Cardiac fibroblast (primary cell): ENCODE measurements at regions not wholly inside any gene's neighbourhood (a gene's known extent, or its start where the extent isn't known, plus 50 kb on each side); places are given as distances from the start of the nearest gene placed in this dataset.

Experiments
- DNase-seq, 2 donors: peaks; one replicate each; pipeline versions ENCODE4 v3.0.0 to v3.0.0-alpha.2; 2010; ENCODE audit warnings: low read depth in 2 of 2
- H3K4me3 ChIP-seq, 2 donors: replicated peaks in 1 of 2; 1 replicate in 1 of 2; 2 replicates in 1 of 2; pipeline ENCODE4 v1.5.1; 2011; ENCODE audit warnings: low read depth in 2 of 2, low read length in 2 of 2, mild to moderate bottlenecking in 2 of 2, moderate library complexity in 1 of 2
- TF ChIP-seq, protein P1 (sequence below): IDR thresholded peaks from one replicate; pipeline ENCODE4 v1.5.1; 2011; ENCODE audit warnings: low read depth, mild to moderate bottlenecking, low read length, inconsistent platforms

DNA sequence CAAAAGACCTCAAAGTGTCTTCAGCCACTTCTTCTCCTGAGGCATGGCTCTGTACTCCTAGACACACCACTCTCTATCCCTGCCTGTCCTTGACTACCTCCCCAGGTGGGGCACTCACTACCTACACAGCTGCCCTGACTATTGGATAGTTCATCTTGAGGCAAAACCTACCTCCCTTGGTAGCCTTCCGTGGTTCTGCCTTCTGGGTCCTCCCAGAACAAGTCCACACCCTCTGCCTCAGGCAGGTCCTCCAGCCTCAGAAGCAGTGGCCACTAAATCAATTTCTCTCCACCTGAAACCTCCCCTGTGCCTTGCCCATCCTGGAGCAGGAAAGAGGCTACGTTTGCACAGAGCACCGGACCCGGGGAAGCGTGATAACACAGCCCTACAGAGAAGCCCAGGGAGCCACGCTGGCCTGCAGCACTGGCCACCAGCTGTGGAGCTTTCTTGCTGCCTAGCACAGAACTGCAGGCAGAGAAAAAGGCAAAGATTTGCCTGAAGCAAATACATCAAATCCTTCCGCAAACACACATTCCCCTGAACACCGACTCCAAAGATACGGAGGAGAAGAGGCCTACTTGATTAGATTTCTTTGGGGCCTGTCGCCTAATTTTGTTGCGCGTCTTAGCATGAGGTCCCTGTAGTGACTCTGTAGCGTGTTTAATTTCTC lies 141.8 kb downstream of the C9orf50 start:
- no peak for DNase-seq
- H3K4me3 ChIP-seq = no peak overlapping the region
- TF ChIP-seq, protein P1, sequence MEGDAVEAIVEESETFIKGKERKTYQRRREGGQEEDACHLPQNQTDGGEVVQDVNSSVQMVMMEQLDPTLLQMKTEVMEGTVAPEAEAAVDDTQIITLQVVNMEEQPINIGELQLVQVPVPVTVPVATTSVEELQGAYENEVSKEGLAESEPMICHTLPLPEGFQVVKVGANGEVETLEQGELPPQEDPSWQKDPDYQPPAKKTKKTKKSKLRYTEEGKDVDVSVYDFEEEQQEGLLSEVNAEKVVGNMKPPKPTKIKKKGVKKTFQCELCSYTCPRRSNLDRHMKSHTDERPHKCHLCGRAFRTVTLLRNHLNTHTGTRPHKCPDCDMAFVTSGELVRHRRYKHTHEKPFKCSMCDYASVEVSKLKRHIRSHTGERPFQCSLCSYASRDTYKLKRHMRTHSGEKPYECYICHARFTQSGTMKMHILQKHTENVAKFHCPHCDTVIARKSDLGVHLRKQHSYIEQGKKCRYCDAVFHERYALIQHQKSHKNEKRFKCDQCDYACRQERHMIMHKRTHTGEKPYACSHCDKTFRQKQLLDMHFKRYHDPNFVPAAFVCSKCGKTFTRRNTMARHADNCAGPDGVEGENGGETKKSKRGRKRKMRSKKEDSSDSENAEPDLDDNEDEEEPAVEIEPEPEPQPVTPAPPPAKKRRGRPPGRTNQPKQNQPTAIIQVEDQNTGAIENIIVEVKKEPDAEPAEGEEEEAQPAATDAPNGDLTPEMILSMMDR = no peak

DNA sequence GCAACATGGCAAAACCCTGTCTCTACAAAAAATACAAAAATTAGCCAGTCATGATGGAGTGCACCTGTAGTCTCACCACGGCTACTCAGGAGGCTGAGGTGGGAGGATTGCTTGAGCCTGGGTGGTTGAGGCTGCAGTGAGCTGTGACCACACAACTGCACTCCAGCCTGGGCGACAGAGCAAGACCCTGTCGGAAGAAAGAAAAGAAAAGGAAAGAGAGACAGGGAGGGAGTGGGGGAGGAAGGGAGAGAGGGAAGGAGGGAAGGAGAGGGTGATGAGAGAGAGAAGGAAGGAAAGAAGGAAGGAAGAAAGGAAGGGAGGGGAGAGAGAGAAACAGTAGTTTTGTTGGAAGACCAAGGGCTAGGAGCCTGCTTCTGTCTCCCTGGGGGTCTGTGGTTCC lies 142.4 kb downstream of the C9orf50 start:
- DNase-seq = no peak
- TF ChIP-seq, protein P1 = no peak
- no peak overlapping the region for H3K4me3 ChIP-seq

DNA sequence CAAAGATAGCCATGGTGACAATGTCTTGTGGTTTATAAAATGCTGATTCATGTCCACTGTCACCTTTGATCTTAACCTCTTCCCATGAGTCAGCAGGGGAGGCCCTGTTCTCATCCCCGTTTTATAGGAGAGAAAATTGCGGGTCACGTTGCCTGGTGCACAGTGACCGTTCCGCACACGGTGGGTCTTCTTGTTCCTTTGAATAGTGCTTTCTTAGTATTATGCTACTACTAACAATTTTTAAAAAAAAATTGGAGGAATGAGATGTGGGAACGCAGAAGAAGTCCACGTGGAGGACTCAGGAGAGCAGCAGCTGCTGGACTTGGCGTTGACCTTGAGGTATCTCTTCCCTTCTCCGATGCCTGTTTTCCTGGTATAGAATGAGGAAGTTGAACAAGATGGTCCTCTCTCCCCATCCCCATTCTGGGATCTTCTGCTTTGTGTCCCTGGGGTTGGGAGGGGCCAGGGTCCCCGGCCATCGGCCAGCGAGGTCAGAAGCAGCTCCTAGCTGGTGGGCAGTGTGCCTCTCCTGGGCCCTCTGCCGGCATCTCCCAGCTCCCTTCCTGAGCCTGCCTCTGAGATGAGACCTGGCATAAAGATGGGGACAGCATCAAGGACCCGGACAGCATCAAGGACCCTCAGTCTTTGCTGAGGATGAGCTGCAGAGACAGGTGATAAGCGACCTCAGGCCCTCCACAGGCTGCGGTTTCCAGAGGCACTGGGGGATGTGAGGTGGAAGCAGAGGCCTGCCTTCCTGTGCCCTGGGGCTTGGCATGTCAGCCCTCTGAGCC lies 143.9 kb downstream of the C9orf50 start:
- TF ChIP-seq, protein P1 = no peak
- H3K4me3 ChIP-seq = no peak overlapping the region
- DNase-seq = peak in 1 of 2 donors; percentile 70

DNA sequence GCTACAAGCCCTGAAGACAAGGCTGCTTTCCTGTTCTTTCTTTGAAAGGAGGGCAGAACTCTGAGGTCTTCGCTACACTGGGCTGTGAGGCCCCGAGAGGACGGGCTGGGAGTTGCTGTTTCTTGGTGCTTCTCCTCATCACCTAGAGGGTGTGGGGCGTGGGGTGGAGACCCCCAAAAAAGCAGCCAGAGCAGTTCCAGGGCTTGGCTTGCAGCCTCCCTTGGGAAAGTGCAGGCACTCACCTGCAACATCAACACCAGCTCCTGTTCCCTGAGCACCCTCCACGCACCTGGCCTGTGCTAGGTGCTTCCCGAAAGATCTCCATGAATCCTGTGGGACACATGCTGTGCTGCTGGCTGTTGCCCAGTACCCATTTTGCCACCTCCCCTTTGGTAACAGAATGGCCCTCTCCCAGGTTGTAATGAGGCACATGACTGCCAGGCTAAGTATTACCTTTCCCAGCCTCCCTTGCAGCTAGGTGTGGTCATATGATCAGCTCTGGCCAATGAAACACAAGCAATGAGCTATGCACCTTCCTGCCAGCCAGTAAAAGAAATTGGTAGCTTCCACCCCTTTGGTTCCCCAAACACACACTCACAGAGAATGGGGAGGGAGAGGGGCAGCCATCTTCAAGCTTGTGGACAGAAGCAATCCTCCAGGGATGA lies 146.0 kb downstream of the C9orf50 start:
- DNase-seq = no peak
- TF ChIP-seq, protein P1 = no peak
- no peak overlapping the region for H3K4me3 ChIP-seq

DNA sequence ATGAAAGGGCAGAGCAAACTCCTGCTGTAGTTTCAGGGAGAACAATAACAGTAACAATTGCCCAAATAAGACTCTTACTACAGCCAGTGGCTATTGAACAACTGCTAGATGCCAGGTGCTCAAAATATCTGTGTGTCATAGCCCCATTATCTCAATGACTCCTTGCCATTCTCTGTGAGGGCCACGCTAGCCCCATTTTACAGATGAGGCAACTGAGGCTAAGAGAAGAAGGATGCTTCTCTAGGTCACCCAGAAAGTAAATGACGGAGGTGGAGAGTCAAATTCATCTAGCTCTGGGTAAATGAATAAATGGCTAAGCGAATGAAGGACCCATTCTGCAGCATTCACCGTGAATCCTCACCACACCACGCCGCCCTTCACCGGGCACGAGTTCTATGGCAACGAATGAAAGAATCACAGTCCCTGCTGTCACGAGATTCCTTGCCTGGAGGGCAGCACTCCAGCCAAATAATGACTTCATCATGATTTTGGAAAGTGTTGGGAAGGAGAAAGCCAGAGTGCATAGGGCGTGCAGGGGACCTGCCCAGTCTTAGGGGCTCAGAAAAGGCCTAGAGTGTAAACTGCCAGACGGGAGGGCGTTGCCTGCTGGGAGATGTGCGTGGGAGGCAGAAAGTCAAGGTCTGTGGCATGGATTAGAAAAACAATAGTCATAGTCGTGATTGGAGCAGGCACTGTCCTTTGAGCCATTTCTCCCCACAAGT lies 147.2 kb downstream of the C9orf50 start:
- TF ChIP-seq, protein P1 = no peak
- DNase-seq = peak; percentile 43 to 78
- H3K4me3 ChIP-seq = no peak overlapping the region

DNA sequence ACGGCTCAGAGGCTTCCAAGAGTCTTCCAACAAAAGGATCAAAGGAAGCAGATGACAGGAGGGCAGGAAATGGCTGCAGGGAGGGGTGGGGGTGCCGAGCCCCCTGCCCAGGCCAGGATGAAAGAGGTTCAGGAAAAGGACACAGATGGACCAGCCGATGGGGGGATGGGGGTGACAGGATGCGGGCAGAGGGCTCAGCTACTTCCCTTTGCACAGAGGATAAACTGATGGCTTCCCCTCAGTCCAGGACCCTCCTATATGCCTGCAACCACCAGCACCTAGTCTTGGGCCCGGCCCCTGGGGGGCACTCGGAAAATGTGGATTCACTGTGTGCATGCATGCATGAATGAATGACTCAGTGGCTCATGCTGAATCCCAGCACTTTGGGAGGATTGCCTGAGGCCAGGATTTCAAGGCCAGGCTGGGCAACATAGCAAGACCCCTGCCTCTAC lies 148.2 kb downstream of the C9orf50 start:
- TF ChIP-seq, protein P1 = no peak
- no peak for DNase-seq
- H3K4me3 ChIP-seq = no peak overlapping the region
